ENCODE measurements at regions not wholly inside any gene's neighbourhood (a gene's known extent, or its start where the extent isn't known, plus 50 kb on each side); places are given as distances from the start of the nearest gene placed in this dataset.

- TF ChIP-seq CTCF (IDR thresholded peaks at IDR 0.05) (no peak), POLR2A (IDR thresholded peaks at IDR 0.05) (no peak)
These were observed 80.0 kb upstream of the STEAP1B start for GRCh38 chr7:22579961-22580360.
